RKO (cell line): ENCODE measurements at regions not wholly inside any gene's neighbourhood (a gene's known extent, or its start where the extent isn't known, plus 50 kb on each side); places are given as distances from the start of the nearest gene placed in this dataset.

Source experiments
- DNase-seq: peaks from one replicate; pipeline ENCODE4 v3.0.0-alpha.2; 2016; ENCODE audit warnings: low spot score

- DNase-seq, result no peak
These were observed 197.1 kb upstream of the PDE5A start for GRCh38 chr4:119825696-119826095.

- no peak for DNase-seq
These were observed 195.3 kb upstream of the PDE5A start for GRCh38 chr4:119823891-119824290.

GRCh38 chr4:119823045-119823444 lies 194.4 kb upstream of the PDE5A start:
- no peak for DNase-seq

- no peak for DNase-seq
These were observed 187.9 kb upstream of the PDE5A start for GRCh38 chr4:119816473-119816872.

- no peak for DNase-seq
These were observed 181.4 kb upstream of the PDE5A start for GRCh38 chr4:119810001-119810400.

- DNase-seq, result no peak
These were observed 175.8 kb upstream of the PDE5A start for GRCh38 chr4:119804404-119804803.

- no peak for DNase-seq
These were observed 168.8 kb upstream of the PDE5A start for GRCh38 chr4:119797238-119797894.

GRCh38 chr4:119795986-119796578 lies 167.5 kb upstream of the PDE5A start:
- no peak for DNase-seq

- no peak for DNase-seq
These were observed 166.1 kb upstream of the PDE5A start for GRCh38 chr4:119794681-119795080.

GRCh38 chr4:119794113-119794512 lies 165.5 kb upstream of the PDE5A start:
- DNase-seq, result no peak

- no peak for DNase-seq
These were observed 160.0 kb upstream of the PDE5A start for GRCh38 chr4:119788349-119789266.

GRCh38 chr4:119785963-119786362 lies 157.4 kb upstream of the PDE5A start:
- peak; percentile 11 for DNase-seq

GRCh38 chr4:119783189-119783983 lies 154.8 kb upstream of the PDE5A start:
- no peak for DNase-seq

- no peak for DNase-seq
These were observed 152.4 kb upstream of the PDE5A start for GRCh38 chr4:119781044-119781443.

GRCh38 chr4:119774840-119775239 lies 146.2 kb upstream of the PDE5A start:
- no peak for DNase-seq

GRCh38 chr4:119765951-119766350 lies 137.3 kb upstream of the PDE5A start:
- no peak for DNase-seq

GRCh38 chr4:119765469-119765868 lies 136.9 kb upstream of the PDE5A start:
- no peak for DNase-seq

GRCh38 chr4:119763386-119763785 lies 134.8 kb upstream of the PDE5A start:
- no peak for DNase-seq

GRCh38 chr4:119755599-119755998 lies 127.0 kb upstream of the PDE5A start:
- no peak for DNase-seq

GRCh38 chr4:119752936-119753335 lies 124.3 kb upstream of the PDE5A start:
- DNase-seq, result no peak

GRCh38 chr4:119750771-119751170 lies 122.2 kb upstream of the PDE5A start:
- DNase-seq, result no peak

- no peak for DNase-seq
These were observed 121.4 kb upstream of the PDE5A start for GRCh38 chr4:119750048-119750447.
